ENCODE measurements at regions not wholly inside any gene's neighbourhood (a gene's known extent, or its start where the extent isn't known, plus 50 kb on each side); places are given as distances from the start of the nearest gene placed in this dataset.
"Not testable (repeated sequence)": the region's sequence is repeated elsewhere in the genome, so short reads cannot be mapped to it uniquely, and the experiment has no call there.

- DNase-seq (ENCODE audit: low read depth): not testable (repeated sequence)
Observed at GRCh38 chr4:131749224-131749623, 1399.9 kb upstream of the PCDH10 start.

GRCh38 chr4:131750006-131750405 is 1399.1 kb upstream of the PCDH10 start:
- not testable (repeated sequence) for DNase-seq (ENCODE audit: low read depth)

GRCh38 chr4:131750469-131750868 is 1398.6 kb upstream of the PCDH10 start:
- not testable (repeated sequence) for DNase-seq (ENCODE audit: low read depth)

GRCh38 chr4:131762234-131762633 is 1386.9 kb upstream of the PCDH10 start:
- DNase-seq (ENCODE audit: low read depth): not testable (repeated sequence)

GRCh38 chr4:131764730-131765129 is 1384.4 kb upstream of the PCDH10 start:
- DNase-seq (ENCODE audit: low read depth): no peak

GRCh38 chr4:131774382-131774781 is 1374.7 kb upstream of the PCDH10 start:
- DNase-seq (ENCODE audit: low read depth): peak; percentile 43

- not testable (repeated sequence) for DNase-seq (ENCODE audit: low read depth)
Observed at GRCh38 chr4:131810565-131810964, 1338.5 kb upstream of the PCDH10 start.
